Islet precursor cell (in vitro differentiated cells): ENCODE measurements at regions not wholly inside any gene's neighbourhood (a gene's known extent, or its start where the extent isn't known, plus 50 kb on each side); places are given as distances from the start of the nearest gene placed in this dataset.

ENCODE experiments used
- DNase-seq: peaks from one replicate; pipeline ENCODE4 v3.0.0-alpha.2; 2018

DNA sequence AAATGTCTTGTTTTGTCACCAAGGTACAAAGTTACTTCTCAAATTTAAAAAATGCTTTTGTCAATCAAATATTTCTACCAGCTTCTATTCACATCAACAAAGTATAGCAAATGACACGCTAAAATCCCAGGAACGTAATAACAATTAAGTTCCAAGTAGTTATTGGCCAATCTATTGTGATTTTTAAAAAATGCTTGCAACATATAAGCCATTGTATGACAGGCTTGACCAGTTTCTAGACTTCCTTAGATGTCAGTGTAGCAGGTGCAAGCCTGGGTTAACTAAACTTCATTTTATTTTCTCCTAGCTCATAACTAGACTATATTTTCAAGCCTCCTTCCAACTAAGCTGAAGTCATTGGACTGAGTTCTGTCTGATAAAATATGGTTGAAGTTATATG lies 494.5 kb upstream of the PKN2 start:
- DNase-seq = no peak

DNA sequence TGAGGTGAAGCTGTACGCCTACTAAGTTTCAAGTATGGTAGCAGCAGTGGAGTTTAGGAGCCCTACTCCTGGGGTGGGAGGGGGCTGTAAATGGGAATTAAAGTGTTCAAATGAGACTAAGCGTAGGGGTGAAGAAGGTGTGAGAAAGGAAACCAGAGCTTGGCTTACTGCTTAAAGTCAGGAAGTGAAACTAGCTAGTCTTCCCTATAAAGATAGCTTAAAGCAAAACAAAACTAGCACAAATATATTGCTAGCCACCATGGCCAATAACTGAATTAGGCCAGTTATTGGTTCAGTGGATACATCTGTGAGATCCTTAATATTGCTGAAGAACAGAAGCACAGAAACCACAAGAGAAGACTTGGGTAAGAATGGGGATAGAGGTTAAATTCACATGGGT lies 492.2 kb upstream of the PKN2 start:
- DNase-seq = no peak

DNA sequence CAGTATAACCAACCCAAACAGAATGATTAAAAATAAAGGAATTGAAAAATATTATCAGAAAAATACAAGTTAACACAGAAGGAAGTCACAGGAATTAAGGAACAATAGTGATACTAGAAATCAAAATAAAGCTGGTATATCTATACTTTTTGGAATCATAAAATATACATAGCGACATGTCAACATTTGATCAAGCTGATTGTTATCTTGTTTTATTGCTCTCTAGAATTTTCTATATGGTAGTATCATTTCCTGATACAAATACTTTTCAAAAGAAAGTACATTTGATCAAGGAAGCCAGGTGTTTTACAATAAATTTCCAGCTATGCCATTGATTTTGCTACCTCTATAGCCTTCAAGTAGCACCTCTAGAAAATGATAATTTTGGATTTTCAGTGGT lies 489.5 kb upstream of the PKN2 start:
- no peak for DNase-seq

DNA sequence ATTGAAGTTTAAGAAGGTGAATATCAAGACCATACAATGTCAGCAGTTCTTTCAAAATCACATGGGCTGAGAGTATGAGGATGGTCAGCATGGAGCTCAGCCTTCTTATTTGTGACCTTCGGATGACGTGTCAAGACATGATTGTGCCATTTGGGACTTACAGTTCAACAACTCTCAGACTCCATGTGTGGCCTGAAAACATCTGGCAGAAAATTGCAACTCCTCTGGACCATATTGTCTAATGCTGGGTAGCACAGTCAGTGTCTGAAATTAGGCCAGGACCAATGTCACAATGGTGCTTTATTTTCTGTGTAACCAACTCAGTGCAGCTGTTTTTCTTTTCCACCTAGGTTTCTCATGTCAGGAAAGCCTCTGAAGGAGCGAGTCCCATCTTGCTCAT lies 483.5 kb upstream of the PKN2 start:
- DNase-seq = no peak

DNA sequence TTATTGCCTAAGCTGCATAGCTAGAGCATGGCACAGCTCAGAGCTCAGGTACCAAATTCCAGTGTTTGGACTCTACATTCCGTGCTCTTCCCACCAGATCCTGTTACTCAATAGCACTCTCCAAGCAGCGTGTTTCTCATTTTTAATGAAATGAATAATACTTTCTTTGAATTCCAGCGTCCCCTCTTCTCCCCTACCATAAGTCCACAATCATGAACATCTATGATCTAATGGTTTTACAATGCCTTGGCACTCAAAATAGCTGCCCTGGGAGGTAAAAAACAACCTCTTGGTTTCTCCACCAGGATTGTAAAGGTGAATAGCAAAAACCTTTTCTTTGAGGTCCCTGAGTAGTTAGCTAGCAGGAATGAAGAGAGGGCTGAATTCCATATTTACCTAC lies 480.0 kb upstream of the PKN2 start:
- no peak for DNase-seq

DNA sequence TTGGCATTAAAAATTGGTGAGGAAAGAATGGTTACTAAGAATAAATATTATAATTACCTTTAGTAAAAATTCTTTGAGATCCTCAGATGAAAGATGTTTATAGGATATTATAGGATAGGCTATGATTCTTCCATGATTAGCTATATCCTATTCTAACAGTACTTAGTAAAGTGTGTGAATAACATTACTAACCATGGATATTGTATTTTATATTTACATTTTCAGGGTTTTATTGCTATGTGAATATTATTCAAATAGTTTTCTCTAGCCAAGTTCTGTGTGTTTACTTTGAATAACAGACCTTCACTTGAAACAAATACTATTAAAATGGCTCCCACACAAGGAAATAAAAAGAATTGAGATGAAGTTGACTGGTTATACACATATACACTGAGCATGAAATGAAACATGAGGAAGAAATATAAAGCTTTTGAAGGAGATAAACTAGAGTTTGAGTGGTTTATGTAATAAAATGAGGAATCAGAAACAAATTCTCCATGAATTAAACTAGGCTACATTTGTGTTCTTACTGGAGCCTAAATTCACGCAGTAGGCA lies 479.4 kb upstream of the PKN2 start:
- no peak for DNase-seq

DNA sequence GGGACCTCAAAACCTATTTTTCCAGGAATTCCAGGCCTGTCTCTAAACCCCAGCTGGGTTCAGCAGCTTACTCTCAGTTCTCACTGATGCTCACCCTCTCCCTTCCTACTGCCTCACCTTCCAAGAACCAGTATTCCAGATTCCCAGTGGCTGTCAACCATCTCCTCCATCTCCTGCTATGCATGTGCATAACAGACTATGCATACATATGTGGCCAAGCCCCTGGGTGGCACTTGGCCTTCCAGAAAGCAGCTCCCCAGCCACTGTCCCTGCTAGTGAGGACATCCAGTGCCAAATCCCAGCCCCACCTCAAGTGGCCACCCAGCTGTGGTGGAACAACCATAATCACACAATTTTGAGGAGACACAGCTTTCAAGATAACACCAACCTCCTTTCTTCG lies 475.7 kb upstream of the PKN2 start:
- DNase-seq = no peak

DNA sequence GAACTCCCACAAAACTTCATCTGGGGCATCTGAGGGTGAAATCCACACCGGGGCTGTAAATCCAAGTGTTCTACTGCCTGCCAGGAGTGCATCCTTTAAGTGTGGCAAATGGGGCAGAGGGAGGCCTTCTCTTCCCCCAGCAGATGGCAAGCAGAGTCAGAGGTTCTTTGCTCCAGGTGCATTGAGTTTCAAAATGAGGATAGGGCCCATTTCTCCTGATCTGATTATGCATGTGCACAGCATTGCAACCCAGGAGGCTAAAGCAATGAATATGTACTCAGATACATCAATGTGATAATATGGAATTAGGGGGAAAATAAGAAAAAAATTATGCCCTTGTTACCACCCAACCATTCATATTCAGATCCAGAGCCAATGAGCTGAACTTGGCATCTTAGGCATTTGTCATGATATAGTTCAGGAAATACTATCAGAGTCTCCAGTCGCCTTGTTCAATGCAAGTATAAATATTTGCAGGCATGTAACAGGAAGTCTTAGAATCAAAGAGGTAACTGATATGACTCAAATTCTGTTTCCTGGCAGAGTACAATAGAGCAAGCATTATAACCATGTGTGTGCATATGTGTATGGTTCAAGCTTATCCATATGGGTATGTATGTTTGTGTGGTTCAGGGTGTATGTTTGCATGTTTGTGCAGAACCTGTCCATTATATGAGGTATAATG lies 473.8 kb upstream of the PKN2 start:
- no peak for DNase-seq

DNA sequence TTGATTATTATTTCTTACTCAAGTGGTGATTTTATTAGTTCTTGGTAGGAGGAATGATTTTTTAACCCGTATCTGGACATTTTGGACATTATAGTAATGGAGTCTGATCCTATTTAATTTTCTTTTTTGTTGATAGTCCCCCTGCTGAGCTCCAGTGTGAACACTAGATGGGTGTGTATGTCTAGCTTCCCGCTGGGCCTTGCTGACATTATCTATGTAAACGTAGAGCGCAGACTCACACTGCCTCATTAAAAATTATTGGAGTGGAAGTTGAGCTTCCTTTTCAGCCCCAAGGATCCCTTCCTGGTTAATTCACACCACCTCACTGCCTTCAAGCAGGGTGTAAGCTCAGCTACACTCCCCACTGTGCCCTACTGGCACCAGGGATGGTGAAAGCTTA lies 467.6 kb upstream of the PKN2 start:
- DNase-seq = no peak

DNA sequence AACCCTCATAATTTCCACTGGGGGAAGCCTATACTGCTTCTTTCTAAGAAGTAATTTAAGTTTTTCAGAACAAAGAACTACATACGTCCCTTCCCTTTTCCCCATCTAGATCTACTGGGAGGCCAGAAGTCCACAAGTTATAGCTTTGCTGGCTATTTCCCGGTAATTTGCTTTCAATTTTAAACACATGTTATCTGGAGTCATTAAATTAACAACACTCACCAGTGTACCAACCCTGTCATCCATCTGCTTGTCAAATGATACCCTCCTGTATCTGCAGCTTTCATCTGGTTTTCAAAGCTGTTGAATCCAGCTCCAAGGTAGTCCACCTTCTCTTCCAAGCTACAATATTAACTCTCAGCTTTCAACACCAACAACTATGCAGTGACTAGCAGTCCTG lies 466.7 kb upstream of the PKN2 start:
- no peak for DNase-seq

DNA sequence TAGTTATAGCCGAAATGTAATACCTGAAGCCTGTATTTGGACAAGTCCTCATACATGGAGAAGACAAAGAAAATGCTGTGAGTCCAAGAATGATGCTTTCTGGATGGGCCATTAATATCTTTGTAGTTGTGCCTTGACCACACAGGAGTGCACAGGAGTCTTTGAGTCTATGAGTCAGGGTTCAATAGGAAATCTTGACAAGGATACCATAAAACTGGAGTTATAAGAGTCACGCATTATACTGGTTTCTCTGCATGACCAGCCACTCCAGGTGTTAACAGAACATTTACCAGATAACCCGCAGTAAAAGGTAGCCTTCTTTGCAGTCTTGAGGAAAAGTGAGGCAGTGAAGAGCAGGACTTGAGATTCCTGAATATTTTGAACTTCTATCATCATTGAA lies 464.6 kb upstream of the PKN2 start:
- no peak for DNase-seq

DNA sequence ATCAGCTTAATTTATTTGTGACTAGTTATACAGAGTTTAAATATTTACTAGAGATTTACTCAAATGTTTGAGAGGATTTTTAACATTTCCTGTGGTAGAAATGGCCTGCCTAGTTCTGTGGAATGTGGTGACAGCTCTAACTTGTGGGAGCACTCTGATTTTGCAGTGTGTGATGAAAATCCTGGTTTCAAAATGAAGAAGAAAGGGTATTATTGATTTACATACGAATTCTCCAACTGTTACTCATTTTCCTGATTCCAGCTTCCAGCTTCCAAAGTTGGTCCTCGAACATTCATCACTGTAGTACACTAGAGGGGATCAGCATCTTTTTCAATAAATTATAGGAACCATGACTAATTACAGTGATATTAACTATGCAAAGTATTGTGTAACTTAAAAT lies 462.7 kb upstream of the PKN2 start:
- no peak for DNase-seq

DNA sequence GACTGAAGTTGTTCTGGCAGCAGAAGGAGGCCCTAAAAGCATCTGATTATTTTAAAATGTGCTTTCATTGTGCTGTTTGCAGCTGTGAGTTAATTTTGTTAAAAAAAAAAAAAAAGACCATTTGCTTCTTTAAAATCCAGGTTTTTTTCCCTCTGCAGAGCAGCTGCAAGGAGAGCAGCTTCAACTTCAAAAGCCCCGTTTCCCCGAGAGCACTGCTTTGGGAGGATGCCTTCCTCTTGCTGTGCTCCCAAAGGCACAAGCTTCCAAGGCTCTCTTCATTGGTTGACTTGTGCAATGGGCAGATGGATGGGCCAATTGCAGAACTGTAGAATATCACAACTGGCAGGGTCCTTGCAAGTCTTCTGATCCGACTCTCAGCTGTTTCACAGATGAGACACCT lies 459.2 kb upstream of the PKN2 start:
- no peak for DNase-seq

DNA sequence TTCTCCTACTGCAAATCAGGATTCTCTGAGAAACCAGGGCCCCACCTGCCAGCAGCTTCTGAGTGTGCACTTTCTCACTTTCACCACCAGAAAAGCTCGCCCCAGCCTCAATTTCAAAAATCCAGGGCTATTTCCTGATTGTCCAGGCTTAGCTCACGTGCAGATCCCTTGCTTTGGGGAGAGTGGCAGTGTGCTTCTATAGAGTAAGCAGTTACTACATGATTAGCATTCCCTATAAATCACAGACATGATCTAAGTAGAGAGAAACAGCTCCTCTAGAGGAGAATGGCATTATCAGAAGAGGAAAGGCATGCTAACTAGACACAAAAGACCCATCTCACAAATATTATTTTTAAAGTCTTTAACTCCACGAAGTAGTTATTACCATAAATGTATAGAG lies 456.0 kb upstream of the PKN2 start:
- no peak for DNase-seq

DNA sequence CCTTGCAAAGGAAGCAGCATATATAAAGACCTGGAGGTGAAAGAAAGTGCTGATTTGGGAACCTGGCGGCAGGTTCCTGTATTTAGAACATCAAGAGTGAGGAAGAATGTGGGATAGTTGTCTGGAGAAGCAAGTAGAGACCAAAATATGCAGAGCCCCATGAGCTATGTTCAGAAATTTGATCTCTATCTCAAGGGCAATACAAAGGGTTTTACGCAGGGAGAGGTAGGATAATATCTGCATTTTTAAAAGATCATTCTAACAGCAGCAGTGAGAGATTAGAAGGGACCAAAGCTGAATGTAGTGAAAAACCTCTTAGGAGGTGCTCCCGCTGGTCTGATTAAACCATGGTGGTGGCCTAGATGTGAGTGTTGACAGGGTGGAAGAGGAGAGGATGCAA lies 453.9 kb upstream of the PKN2 start:
- DNase-seq = no peak

DNA sequence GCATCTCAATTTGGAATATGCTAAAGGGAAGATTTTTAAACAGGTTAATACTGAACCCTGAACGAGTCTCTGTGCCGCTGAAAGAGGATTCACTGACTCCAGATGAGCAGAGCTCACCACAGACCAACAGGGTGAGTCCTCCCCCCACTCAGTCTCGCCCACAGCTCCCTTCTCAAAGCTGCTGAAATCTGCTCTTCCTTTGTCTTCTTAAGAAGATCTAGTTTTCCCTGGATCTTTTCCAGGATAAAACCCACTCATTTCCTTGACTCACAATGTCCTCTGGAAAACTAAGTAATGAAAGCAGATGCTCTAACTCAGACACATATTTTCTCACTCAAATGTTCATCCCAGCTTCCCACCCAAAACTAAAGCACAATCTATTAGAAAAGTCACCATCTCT lies 447.0 kb upstream of the PKN2 start:
- no peak for DNase-seq

DNA sequence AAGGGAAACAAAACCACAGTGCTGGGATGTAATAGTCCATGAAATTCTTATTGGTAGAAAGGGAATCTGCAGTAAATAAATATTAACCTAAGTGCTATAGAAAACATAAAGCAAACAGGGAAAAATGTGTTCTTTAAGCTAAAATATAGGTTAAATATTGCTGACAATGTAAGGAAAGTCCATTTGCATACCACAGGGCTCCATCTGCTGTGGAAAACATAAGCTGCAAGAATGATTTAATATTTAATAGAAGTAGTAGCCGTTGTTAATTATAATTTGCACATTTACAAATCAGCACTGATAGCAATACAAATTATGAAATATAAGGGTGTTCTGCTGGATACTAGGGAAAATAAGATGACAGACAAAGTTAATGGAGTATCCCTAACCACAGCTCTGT lies 444.9 kb upstream of the PKN2 start:
- DNase-seq = no peak

DNA sequence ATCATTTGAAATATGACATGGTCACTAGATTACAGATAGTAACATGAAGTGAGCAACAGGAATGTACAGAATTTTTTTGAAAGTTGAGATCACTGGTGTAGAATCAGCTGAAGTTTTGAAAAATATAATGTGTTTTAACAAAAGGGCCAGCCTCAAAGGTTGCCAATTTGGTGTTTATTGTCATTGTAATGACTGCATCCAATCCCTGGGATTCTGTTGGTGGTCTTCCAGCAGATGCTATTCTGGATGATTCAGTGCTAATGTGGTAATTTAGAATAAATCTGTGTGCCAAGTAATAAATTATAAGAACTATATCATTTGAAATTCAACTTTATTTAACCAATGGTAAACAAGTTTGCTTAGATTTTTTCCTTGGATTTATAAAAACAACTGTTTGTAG lies 436.4 kb upstream of the PKN2 start:
- DNase-seq = no peak

DNA sequence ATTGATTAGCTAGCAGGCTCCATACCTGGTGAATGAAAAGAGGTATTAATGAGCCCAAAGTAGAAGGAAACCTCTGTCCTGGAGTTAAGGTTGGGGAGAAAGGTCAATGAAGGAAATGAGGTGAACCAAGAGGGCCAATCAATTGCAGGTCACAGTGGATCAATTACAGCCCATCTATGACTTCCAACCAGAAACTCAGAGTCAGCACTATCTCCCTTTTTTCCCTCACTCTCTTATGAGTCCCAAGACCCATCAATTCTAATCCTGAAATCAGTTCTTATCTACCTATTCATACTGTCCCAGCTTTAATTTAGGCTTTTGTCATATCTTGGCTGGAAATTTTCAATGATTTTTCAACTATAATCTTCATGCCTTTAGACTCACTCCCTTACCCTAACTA lies 433.2 kb upstream of the PKN2 start:
- no peak for DNase-seq

DNA sequence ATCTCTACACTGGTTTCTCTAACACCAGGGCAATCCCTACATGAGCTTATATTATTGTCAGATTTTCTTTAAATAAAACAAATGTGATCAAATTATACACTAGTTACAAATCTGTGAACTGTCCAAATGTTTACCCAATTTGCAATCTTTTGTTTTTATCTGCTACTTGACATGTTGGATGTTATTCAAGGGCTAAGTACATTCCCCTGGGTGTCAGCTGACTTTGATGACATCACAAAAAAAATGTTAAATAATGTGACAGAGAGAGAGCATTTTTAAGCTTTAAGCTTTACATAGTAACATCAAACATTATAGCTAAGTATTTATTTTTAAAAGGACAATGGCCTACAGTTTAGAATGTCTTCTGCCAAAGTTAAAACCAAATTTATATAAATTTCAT lies 431.3 kb upstream of the PKN2 start:
- DNase-seq = no peak

DNA sequence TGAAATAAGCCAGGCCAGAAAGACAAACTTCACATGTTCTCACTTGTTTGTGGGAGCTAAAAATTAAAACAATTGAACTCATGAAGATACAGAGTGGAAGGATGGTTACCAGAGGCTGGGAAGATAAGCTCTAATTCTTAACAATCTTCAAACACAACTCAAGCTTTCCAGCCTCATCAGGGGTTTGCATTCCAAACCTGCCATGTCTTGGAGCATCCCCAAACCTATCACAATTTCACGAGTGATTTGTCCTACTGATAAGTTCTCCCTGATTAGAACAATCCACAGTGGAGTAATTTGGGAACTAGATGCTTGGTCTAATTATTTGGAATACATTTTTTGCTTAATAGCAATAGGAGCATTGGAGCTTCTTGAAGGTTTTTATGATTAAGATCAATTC lies 418.5 kb upstream of the PKN2 start:
- no peak for DNase-seq

DNA sequence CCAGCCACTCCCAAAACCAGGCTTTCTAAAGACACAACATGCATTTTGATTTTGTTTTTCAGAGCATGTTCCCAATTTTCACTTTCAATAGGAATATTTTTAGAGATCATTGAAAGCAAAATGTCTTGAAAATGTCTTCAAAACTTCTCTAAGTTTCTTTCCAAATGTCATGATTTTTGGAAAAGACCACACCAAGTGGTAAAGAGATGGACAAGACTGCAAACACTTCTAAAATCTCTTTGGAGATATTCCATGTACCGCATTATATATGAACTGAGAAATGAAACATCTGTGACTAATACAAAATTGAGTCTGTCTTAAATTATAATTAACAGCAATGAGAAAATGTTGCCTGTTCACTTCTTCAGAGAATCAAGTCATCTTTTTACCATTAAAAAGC lies 418.0 kb upstream of the PKN2 start:
- no peak for DNase-seq

DNA sequence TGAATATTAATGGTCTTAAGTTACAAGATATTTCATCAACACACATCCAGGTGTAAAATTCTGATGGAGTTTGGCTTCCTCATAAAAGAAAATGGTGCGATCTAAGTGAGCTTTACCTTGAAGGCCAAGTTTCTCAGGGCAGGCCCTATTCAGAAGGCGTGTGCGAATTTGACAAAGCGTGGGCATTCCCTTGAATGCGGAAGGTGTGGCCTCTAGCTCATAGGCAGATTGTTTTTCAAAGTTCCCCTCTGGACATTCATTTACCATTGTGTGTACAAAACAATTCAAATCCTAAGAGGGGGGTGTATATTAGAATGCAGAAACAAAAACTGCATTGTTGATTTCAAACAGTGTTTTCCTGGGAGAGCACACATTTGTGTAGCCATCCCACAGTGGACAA lies 411.9 kb upstream of the PKN2 start:
- DNase-seq = no peak

DNA sequence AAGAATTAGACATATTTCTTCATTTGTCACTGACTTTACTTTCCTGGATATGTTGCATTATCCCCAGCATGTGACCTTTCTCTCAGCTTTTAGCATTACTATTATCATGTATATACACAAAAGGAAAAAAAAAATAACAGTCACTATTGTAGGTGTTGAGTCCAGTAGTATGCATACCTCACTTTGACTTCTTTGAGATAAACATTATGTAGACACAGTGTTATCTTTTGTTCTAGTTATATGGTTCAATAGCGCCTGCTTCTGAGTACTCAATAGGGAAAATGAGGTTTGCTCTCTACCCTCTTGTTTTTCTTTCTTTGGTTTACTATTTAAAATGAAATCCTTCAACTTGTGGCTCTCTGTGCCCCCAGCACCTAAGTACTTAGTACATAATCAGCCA lies 409.6 kb upstream of the PKN2 start:
- DNase-seq = no peak

DNA sequence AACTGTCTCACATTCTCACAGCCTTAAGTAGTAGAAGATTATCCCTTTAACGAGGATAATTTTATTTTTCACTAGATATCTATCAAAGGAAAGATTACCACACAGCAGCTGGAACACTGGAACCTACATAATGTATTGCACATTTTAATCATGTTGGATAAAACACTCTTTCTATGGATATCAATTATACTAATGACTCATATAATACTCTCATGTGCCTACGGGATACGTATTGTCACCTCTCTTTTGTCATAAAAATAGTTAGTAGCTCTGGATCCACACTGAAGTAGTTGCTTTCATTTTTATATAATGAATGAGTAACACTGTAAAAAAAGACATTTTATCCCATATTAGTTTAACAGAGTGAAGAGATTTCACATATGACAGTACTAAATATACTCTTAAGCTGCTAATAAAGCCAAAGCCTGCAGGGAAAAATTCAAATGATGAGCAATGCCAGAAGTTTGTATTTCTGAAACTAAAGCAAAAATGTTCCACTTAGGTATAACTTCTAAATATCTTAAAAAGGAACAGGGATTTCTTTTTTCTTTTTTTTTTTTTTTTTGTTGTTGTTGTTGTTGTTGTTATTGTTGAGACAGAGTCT lies 408.7 kb upstream of the PKN2 start:
- DNase-seq = no peak
